ENCODE measurements at regions not wholly inside any gene's neighbourhood (a gene's known extent, or its start where the extent isn't known, plus 50 kb on each side); places are given as distances from the start of the nearest gene placed in this dataset.

DNA sequence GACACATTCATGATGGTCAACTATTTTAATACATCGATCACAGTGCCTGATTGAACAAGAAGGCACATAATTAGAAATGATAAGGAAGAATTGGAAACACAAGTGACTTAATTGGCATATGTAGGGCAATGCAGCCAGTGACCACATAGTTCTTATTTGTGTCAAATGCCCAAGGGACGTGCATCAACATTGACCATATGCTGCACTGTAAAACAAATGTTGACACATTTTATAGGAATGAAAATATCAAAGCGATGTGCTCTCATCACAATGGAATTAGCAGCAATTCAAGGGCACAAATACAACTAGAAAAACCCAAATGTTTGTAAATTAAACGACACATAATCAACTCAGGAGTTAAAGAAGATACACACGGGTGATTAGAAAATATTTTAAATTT lies 948.3 kb upstream of the PRKX start:
- TF ChIP-seq, protein P1, sequence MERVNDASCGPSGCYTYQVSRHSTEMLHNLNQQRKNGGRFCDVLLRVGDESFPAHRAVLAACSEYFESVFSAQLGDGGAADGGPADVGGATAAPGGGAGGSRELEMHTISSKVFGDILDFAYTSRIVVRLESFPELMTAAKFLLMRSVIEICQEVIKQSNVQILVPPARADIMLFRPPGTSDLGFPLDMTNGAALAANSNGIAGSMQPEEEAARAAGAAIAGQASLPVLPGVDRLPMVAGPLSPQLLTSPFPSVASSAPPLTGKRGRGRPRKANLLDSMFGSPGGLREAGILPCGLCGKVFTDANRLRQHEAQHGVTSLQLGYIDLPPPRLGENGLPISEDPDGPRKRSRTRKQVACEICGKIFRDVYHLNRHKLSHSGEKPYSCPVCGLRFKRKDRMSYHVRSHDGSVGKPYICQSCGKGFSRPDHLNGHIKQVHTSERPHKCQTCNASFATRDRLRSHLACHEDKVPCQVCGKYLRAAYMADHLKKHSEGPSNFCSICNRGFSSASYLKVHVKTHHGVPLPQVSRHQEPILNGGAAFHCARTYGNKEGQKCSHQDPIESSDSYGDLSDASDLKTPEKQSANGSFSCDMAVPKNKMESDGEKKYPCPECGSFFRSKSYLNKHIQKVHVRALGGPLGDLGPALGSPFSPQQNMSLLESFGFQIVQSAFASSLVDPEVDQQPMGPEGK (CRISPR knock-in tag; IDR thresholded peaks at IDR 0.05; ENCODE audit: borderline replicate concordance): no peak
- TF ChIP-seq, protein P2, sequence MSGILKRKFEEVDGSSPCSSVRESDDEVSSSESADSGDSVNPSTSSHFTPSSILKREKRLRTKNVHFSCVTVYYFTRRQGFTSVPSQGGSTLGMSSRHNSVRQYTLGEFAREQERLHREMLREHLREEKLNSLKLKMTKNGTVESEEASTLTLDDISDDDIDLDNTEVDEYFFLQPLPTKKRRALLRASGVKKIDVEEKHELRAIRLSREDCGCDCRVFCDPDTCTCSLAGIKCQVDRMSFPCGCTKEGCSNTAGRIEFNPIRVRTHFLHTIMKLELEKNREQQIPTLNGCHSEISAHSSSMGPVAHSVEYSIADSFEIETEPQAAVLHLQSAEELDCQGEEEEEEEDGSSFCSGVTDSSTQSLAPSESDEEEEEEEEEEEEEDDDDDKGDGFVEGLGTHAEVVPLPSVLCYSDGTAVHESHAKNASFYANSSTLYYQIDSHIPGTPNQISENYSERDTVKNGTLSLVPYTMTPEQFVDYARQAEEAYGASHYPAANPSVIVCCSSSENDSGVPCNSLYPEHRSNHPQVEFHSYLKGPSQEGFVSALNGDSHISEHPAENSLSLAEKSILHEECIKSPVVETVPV (CRISPR knock-in tag; IDR thresholded peaks at IDR 0.05): no peak
- no peak for TF ChIP-seq ZC3H10 (CRISPR knock-in tag; IDR thresholded peaks at IDR 0.05)
- TF ChIP-seq RARB (CRISPR knock-in tag; IDR thresholded peaks at IDR 0.05): no peak
- TF ChIP-seq, protein P3, sequence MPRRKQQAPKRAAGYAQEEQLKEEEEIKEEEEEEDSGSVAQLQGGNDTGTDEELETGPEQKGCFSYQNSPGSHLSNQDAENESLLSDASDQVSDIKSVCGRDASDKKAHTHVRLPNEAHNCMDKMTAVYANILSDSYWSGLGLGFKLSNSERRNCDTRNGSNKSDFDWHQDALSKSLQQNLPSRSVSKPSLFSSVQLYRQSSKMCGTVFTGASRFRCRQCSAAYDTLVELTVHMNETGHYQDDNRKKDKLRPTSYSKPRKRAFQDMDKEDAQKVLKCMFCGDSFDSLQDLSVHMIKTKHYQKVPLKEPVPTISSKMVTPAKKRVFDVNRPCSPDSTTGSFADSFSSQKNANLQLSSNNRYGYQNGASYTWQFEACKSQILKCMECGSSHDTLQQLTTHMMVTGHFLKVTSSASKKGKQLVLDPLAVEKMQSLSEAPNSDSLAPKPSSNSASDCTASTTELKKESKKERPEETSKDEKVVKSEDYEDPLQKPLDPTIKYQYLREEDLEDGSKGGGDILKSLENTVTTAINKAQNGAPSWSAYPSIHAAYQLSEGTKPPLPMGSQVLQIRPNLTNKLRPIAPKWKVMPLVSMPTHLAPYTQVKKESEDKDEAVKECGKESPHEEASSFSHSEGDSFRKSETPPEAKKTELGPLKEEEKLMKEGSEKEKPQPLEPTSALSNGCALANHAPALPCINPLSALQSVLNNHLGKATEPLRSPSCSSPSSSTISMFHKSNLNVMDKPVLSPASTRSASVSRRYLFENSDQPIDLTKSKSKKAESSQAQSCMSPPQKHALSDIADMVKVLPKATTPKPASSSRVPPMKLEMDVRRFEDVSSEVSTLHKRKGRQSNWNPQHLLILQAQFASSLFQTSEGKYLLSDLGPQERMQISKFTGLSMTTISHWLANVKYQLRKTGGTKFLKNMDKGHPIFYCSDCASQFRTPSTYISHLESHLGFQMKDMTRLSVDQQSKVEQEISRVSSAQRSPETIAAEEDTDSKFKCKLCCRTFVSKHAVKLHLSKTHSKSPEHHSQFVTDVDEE (CRISPR knock-in tag; IDR thresholded peaks at IDR 0.05): no peak
- TF ChIP-seq, protein P4, sequence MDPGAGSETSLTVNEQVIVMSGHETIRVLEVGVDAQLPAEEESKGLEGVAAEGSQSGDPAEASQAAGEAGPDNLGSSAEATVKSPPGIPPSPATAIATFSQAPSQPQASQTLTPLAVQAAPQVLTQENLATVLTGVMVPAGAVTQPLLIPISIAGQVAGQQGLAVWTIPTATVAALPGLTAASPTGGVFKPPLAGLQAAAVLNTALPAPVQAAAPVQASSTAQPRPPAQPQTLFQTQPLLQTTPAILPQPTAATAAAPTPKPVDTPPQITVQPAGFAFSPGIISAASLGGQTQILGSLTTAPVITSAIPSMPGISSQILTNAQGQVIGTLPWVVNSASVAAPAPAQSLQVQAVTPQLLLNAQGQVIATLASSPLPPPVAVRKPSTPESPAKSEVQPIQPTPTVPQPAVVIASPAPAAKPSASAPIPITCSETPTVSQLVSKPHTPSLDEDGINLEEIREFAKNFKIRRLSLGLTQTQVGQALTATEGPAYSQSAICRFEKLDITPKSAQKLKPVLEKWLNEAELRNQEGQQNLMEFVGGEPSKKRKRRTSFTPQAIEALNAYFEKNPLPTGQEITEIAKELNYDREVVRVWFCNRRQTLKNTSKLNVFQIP (CRISPR knock-in tag; IDR thresholded peaks at IDR 0.05; ENCODE audit: borderline replicate concordance, low read depth): no peak
- TF ChIP-seq, protein P5, sequence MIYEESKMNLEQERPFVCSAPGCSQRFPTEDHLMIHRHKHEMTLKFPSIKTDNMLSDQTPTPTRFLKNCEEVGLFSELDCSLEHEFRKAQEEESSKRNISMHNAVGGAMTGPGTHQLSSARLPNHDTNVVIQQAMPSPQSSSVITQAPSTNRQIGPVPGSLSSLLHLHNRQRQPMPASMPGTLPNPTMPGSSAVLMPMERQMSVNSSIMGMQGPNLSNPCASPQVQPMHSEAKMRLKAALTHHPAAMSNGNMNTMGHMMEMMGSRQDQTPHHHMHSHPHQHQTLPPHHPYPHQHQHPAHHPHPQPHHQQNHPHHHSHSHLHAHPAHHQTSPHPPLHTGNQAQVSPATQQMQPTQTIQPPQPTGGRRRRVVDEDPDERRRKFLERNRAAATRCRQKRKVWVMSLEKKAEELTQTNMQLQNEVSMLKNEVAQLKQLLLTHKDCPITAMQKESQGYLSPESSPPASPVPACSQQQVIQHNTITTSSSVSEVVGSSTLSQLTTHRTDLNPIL (CRISPR knock-in tag; IDR thresholded peaks at IDR 0.05; ENCODE audit: low read depth): no peak
- no peak for TF ChIP-seq ZFP3 (CRISPR knock-in tag; IDR thresholded peaks at IDR 0.05)
- TF ChIP-seq CSDC2 (CRISPR knock-in tag; IDR thresholded peaks at IDR 0.05): no peak
- TF ChIP-seq ZNF565 (CRISPR knock-in tag; conservative IDR thresholded peaks at IDR 0.05; ENCODE audit: low read depth): no peak
- no peak for TF ChIP-seq ZFP30 (CRISPR knock-in tag; IDR thresholded peaks at IDR 0.05)
- TF ChIP-seq SNAI2 (CRISPR knock-in tag; IDR thresholded peaks at IDR 0.05): no peak
- TF ChIP-seq ARNTL (CRISPR knock-in tag; IDR thresholded peaks at IDR 0.05; ENCODE audit: borderline replicate concordance, low read depth): no peak
